AG09309 (cell line): ENCODE measurements at regions not wholly inside any gene's neighbourhood (a gene's known extent, or its start where the extent isn't known, plus 50 kb on each side); places are given as distances from the start of the nearest gene placed in this dataset.

Experiments
- DNase-seq: peaks from one replicate; pipeline ENCODE4 v3.0.0-alpha.2; 2010; ENCODE audit warnings: low read depth
- H3K4me3 ChIP-seq: 2 replicates; pipeline ENCODE4 v1.5.1; 2011; ENCODE audit warnings: mild to moderate bottlenecking, low read depth, low read length, moderate library complexity; ENCODE audit not compliant: control insufficient read depth
- TF ChIP-seq, protein P1 (sequence below): IDR thresholded peaks from 2 replicates; pipeline ENCODE4 v1.5.1; 2011; ENCODE audit warnings: mild to moderate bottlenecking, low read depth, low read length, inconsistent platforms; ENCODE audit not compliant: insufficient read depth, control insufficient read depth; ENCODE audit errors: missing control alignments

DNA sequence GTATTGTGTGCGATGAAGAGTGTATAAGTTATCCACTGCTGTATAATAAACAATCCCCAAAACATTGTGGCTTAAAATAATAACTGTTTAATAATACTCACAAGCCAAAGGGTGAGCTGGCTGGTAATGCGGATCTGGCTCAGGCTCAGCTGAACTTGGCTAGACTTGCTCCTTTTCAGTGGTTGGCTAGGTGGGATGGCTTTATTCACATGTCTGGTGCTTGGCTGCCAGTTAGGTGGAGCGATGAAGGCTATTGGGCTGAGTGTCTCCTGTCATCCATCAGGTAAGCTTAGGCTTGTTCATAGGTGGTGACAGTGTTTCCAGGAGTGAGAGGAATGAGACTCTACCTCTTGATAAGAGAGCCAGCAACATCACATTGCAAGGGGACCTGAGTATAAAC lies 135.0 kb upstream of the ASCC3 start:
- no peak overlapping the region for H3K4me3 ChIP-seq
- DNase-seq: no peak
- TF ChIP-seq, protein P1, sequence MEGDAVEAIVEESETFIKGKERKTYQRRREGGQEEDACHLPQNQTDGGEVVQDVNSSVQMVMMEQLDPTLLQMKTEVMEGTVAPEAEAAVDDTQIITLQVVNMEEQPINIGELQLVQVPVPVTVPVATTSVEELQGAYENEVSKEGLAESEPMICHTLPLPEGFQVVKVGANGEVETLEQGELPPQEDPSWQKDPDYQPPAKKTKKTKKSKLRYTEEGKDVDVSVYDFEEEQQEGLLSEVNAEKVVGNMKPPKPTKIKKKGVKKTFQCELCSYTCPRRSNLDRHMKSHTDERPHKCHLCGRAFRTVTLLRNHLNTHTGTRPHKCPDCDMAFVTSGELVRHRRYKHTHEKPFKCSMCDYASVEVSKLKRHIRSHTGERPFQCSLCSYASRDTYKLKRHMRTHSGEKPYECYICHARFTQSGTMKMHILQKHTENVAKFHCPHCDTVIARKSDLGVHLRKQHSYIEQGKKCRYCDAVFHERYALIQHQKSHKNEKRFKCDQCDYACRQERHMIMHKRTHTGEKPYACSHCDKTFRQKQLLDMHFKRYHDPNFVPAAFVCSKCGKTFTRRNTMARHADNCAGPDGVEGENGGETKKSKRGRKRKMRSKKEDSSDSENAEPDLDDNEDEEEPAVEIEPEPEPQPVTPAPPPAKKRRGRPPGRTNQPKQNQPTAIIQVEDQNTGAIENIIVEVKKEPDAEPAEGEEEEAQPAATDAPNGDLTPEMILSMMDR: no peak

DNA sequence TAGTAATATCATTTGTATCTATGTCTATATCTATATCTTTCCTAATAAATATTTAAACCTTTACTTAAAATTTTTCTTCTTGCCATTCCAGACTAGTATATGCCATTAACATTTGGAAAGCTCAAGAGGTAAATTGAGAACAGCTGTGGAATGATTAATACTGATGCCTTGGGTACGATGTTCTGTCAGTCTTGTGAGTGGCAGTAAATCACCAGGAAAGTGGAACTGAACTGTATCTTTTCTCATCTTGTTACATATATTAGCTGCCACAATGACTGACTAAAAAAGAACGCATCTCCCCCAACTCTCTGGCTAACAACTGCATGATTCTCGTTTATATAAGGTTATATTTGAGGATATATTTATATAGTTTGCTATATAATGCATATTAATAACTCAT lies 137.0 kb upstream of the ASCC3 start:
- no peak for DNase-seq
- H3K4me3 ChIP-seq: no peak overlapping the region
- TF ChIP-seq, protein P1: no peak

DNA sequence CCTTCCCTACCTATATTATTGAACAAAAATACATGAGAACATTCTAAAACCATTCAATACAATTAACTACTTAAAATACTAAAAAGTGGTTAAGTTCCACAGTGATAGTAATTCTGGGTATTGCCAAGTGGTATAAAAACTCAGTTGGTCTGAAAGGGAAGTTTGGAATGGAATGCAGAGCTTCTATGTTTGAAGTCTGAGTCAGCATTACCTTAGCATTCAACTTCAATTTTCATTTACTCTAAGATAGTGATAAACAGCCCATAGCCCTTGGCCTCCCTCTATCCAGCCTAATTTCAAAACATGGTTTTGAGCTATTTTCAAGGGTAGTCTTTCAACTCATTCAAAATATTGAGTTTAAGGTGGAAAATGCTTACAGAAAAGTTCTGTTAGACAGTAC lies 140.4 kb upstream of the ASCC3 start:
- TF ChIP-seq, protein P1: no peak
- no peak for DNase-seq

DNA sequence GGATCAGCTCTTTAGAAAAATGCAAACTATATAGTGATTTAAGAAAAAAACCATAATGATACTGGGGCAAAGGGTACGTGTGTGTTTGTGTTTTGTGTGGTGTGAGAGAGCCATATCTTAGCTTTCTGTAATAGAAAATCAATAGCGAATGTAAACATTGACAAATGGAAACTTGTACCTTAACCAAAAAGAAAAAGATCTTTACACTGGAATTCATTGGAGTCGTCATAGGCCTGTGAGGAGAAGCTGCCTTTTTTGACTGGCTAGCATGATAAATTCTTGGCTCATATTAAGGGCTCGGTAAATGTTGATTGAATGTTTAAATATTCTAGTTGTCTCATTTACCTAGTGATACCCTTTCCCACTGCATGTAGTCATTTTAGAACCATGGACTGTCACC lies 161.8 kb upstream of the ASCC3 start:
- TF ChIP-seq, protein P1: no peak
- no peak for DNase-seq
- no peak overlapping the region for H3K4me3 ChIP-seq

More for the DNA sequence above, 140.4 kb upstream of the ASCC3 start:
- H3K4me3 ChIP-seq: no peak overlapping the region

DNA sequence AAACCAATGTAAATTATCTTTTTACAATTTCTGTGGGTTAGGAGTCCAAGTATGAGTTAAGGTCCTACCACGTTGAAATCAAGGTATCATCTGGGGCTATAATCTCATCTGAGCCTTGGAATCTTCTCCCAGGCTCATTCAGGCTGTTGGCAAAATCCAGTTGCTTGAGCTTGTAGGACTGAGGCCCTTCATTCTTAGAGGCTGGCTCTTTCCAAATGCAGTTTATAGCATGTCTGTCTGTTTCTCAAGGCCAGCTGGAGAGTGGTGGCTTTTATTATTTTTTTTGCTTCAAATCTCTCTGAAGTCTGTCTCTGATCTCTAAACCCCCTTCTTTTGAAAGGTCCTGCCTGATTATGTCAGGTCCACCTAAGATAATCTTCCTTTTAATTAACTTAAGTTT lies 177.2 kb upstream of the ASCC3 start:
- no peak for DNase-seq
- TF ChIP-seq, protein P1: no peak
- no peak overlapping the region for H3K4me3 ChIP-seq

DNA sequence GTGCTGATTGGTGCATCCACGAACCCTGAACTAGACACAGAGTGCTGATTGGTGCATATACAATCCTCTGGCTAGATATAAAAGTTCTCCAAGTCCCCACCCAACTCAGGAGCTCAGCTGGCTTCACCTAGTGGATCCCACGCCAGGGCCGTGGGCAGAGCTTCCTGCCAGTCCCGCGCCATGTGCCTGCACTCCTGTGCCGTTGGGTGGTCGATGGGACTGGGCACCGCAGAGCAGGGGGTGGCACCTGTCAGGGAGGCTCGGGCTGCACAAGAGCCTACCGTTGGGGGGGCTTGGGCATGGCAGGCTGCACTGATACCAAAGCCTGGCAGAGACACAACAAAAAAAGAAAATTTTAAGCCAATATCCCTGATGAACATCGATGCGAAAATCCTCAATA lies 185.4 kb upstream of the ASCC3 start:
- TF ChIP-seq, protein P1: no peak
- no peak overlapping the region for H3K4me3 ChIP-seq
- no peak for DNase-seq

DNA sequence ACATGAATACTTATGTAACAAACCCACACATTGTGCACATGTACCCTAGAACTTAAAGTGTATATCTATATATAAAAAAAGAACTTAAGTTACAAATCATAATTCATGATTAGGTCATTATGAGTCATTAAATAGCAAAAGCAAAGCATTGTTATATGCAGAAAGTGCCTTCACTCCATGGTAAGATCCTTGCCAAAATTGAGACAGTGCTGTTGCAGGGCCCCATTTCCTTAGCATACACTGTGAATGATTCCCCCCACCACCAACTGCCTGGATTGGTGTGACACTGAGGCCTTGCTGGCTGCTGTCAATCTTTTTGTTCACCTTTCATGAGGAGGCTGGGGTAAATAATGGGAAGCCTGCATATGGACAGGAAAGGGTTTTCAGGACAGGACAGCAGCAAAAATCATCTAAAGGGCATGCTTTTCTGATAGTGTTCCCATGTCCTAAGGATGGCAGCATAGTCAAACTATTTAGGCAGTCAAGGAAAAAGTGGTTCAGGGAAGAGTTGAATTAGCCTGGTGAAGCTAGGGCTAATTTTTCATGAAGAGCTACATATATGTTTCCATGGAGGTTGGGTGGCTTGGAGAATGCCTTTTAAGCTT lies 188.2 kb upstream of the ASCC3 start:
- H3K4me3 ChIP-seq: no peak overlapping the region
- DNase-seq: no peak
- TF ChIP-seq, protein P1: no peak
